ENCODE measurements at regions not wholly inside any gene's neighbourhood (a gene's known extent, or its start where the extent isn't known, plus 50 kb on each side); places are given as distances from the start of the nearest gene placed in this dataset.

DNA sequence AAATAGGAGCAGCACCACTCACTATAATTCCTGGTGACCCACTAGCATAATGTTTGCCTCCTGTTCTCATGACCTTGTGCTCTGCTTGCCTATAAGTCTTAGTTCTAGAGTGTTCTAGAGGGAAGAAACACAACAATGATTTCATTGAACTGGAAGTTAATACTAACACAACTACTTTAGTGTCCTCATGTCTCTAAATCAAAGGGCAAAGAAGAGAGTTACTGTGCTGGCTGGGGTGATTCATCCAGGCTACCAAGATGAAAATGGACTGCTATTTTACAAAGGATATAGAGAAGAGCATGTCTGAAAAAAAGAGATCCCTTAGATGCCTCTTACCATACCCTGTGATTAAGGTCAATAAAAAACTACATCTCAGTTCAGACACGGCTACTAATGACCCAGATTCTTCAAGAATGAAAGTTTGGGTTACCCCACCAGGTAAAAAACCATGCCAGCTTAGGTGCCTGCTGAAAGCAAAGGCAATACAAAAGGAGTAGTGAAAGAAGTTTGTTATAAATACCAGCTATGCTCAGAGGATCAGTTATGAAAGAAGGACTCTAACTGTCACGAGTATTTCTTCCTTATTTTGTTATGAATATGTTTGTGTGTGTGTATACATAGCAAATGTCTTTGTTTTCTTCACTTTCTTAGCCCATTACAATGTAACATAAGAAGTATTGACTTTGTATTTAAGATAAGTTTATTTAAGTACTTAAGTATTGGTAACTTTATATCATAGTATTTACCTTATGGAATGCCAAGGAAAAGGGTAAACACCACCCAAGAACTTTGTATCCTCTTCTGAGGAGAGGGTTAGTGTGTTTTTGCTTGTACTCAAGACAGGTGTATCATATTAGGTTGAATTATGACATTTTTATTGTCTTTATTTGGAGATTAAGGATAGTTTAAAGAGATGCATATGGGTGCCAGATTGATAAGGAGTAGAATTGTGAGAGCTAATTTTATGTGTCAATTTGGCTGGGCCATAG lies 314.1 kb upstream of the PTGER4 start:
- DNase-seq (no peak), ATAC-seq (peak; percentile 34)
- intact Hi-C loops (cut with DNase I, micrococcal nuclease): no loop called here
- no peaks in the 10 kb centered on the region for H3K9me3 ChIP-seq
- no peak overlapping the region for H3K4me3 ChIP-seq
- TF ChIP-seq, protein P1, sequence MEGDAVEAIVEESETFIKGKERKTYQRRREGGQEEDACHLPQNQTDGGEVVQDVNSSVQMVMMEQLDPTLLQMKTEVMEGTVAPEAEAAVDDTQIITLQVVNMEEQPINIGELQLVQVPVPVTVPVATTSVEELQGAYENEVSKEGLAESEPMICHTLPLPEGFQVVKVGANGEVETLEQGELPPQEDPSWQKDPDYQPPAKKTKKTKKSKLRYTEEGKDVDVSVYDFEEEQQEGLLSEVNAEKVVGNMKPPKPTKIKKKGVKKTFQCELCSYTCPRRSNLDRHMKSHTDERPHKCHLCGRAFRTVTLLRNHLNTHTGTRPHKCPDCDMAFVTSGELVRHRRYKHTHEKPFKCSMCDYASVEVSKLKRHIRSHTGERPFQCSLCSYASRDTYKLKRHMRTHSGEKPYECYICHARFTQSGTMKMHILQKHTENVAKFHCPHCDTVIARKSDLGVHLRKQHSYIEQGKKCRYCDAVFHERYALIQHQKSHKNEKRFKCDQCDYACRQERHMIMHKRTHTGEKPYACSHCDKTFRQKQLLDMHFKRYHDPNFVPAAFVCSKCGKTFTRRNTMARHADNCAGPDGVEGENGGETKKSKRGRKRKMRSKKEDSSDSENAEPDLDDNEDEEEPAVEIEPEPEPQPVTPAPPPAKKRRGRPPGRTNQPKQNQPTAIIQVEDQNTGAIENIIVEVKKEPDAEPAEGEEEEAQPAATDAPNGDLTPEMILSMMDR (IDR thresholded peaks at IDR 0.05): no peak
- H3K36me3 ChIP-seq (ENCODE audit: low read depth): no peaks in the 10 kb centered on the region
- H3K4me1 ChIP-seq (ENCODE audit: low read depth): no peaks in the 10 kb centered on the region

DNA sequence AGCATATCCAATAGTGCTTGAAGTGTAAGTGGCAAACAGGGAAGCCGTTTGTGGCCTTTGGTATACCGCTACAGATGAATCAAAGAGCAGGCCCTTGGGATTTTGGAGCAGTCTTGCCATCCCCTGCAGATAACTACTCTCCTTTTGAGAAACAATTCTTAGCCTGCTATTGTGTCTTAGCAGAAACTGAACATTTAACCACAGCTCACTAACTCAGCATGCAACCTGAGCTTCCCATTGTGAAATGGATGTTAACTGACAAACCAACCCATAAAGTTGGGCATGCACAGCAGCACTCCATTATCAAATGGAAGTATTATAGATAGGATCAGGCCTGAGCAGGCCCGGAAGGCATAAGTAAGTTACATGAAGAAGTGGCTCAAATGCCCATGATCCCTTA lies 315.3 kb upstream of the PTGER4 start:
- no peak for ATAC-seq
- Histone ChIP-seq H3K4me1 (ENCODE audit: low read depth) (no peaks in the 10 kb centered on the region), H3K9me3 (no peaks in the 10 kb centered on the region), H3K4me3 (no peak overlapping the region), H3K36me3 (ENCODE audit: low read depth) (no peaks in the 10 kb centered on the region)
- TF ChIP-seq, protein P1 (IDR thresholded peaks at IDR 0.05): no peak
- intact Hi-C loops (cut with DNase I, micrococcal nuclease): no loop called here
- no peak for DNase-seq

DNA sequence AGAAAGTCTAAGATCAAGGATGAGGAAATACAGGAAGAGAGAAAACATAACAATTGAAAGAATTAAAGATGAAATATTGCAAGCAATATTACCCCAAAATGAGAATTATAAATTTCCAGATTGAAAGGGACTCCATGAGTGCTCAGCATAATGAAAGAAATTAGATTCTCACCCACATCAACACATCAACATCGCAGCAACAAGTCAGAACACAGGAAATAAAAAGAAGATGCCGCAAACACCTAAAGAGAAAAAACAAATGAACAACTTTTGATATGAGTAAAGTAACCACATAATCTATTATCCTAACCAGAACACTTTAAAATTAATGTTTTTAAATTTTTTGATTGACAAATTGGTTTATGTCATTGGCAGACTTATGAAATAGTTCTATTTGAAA lies 318.3 kb upstream of the PTGER4 start:
- intact Hi-C loops (cut with DNase I, micrococcal nuclease): no loop called here
- H3K4me1 ChIP-seq (ENCODE audit: low read depth): no peaks in the 10 kb centered on the region
- no peaks in the 10 kb centered on the region for H3K9me3 ChIP-seq
- H3K4me3 ChIP-seq: no peak overlapping the region
- DNase-seq (no peak), ATAC-seq (no peak)
- TF ChIP-seq, protein P1 (IDR thresholded peaks at IDR 0.05): no peak
- no peaks in the 10 kb centered on the region for H3K36me3 ChIP-seq (ENCODE audit: low read depth)

DNA sequence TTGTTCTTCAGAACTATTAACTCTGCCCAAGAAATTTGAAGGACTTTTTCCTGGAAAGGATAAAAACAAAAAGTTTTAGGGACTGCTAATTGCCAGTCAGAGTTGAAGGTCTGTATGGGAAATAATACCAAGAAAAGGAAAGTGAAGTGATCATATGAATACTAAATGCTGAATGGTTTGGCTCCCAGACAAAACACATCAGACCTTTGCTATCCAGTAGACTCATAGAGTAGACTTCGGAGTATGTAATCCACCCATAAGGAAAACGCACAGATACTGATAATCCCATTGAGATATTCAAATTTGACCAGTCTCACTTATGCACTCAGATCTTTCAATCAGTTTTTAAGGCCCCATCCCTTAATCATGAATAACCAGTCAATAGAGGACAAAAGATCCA lies 319.0 kb upstream of the PTGER4 start:
- H3K4me1 ChIP-seq (ENCODE audit: low read depth): no peaks in the 10 kb centered on the region
- H3K4me3 ChIP-seq: no peak overlapping the region
- H3K36me3 ChIP-seq (ENCODE audit: low read depth): no peaks in the 10 kb centered on the region
- H3K9me3 ChIP-seq: no peaks in the 10 kb centered on the region
- ATAC-seq (no peak), DNase-seq (no peak)
- intact Hi-C loops (cut with DNase I, micrococcal nuclease): no loop called here
- TF ChIP-seq, protein P1 (IDR thresholded peaks at IDR 0.05): no peak

DNA sequence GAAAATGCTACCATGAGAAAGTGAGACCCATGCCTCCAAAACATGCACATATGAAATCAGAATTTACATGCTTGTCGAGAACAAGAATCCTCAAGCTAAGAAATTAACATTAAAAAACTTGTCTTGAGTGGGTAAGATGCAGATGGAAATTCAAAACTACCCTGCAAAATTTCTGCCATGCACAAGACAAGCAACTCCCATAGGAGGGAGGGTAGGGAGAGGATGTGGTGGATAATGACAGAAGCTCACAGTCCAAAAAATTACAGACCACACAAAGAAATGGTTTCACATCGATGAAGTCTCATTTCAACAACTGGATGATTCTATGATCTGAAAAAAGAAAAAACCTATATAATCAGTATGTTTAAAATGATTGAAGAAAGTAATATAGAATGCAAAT lies 319.9 kb upstream of the PTGER4 start:
- H3K36me3 ChIP-seq (ENCODE audit: low read depth): no peaks in the 10 kb centered on the region
- no peak overlapping the region for H3K4me3 ChIP-seq
- ATAC-seq: no peak
- TF ChIP-seq, protein P1 (IDR thresholded peaks at IDR 0.05): no peak
- DNase-seq: no peak
- H3K4me1 ChIP-seq (ENCODE audit: low read depth): no peaks in the 10 kb centered on the region
- intact Hi-C loops (cut with DNase I, micrococcal nuclease): no loop called here
- no peaks in the 10 kb centered on the region for H3K9me3 ChIP-seq
